Erythroblast (primary cell): ENCODE measurements at regions not wholly inside any gene's neighbourhood (a gene's known extent, or its start where the extent isn't known, plus 50 kb on each side); places are given as distances from the start of the nearest gene placed in this dataset.

Experiments used
- GATA1 ChIP-seq: IDR thresholded peaks from 2 replicates; pipeline ENCODE4 v1.6.1; 2011; ENCODE audit warnings: low read depth, mild to moderate bottlenecking, control low read depth, low read length, moderate library complexity
- POLR2A ChIP-seq: IDR thresholded peaks from 2 replicates; pipeline ENCODE4 v1.6.1; 2011; ENCODE audit warnings: mild to moderate bottlenecking, low read length

- TF ChIP-seq POLR2A, result no peak
- TF ChIP-seq GATA1, result no peak
These were observed 1145.3 kb downstream of the OTOL1 start for GRCh38 chr3:162641907-162642306.
